ENCODE measurements at regions not wholly inside any gene's neighbourhood (a gene's known extent, or its start where the extent isn't known, plus 50 kb on each side); places are given as distances from the start of the nearest gene placed in this dataset.
"Not testable (repeated sequence)": the region's sequence is repeated elsewhere in the genome, so short reads cannot be mapped to it uniquely, and the experiment has no call there.

- no peak for DNase-seq (ENCODE audit: low read depth)
These were observed 102.6 kb upstream of the ZPLD1 start for GRCh38 chr3:102332205-102332604.

- no peak for DNase-seq (ENCODE audit: low read depth)
These were observed 101.9 kb upstream of the ZPLD1 start for GRCh38 chr3:102332934-102333333.

- no peak for DNase-seq (ENCODE audit: low read depth)
These were observed 98.7 kb upstream of the ZPLD1 start for GRCh38 chr3:102336130-102336529.

- no peak for DNase-seq (ENCODE audit: low read depth)
These were observed 95.1 kb upstream of the ZPLD1 start for GRCh38 chr3:102339671-102340070.

GRCh38 chr3:102346897-102347296 is 87.9 kb upstream of the ZPLD1 start:
- DNase-seq (ENCODE audit: low read depth) = no peak

- no peak for DNase-seq (ENCODE audit: low read depth)
These were observed 85.9 kb upstream of the ZPLD1 start for GRCh38 chr3:102348904-102349303.

- no peak for DNase-seq (ENCODE audit: low read depth)
These were observed 81.7 kb upstream of the ZPLD1 start for GRCh38 chr3:102353148-102353547.

GRCh38 chr3:102353805-102354204 is 81.0 kb upstream of the ZPLD1 start:
- DNase-seq (ENCODE audit: low read depth) = no peak

GRCh38 chr3:102354818-102355515 is 79.8 kb upstream of the ZPLD1 start:
- peak; percentile 10 for DNase-seq (ENCODE audit: low read depth)

GRCh38 chr3:102356506-102356905 is 78.3 kb upstream of the ZPLD1 start:
- no peak for DNase-seq (ENCODE audit: low read depth)

- not testable (repeated sequence) for DNase-seq (ENCODE audit: low read depth)
These were observed 77.5 kb upstream of the ZPLD1 start for GRCh38 chr3:102357313-102357712.

GRCh38 chr3:102360183-102360860 is 74.5 kb upstream of the ZPLD1 start:
- DNase-seq (ENCODE audit: low read depth) = no peak

- DNase-seq (ENCODE audit: low read depth) = no peak
These were observed 73.7 kb upstream of the ZPLD1 start for GRCh38 chr3:102361101-102361500.

- not testable (repeated sequence) for DNase-seq (ENCODE audit: low read depth)
These were observed 68.7 kb upstream of the ZPLD1 start for GRCh38 chr3:102366116-102366515.

GRCh38 chr3:102374863-102375634 is 59.8 kb upstream of the ZPLD1 start:
- no peak for DNase-seq (ENCODE audit: low read depth)

GRCh38 chr3:102378216-102378615 is 56.6 kb upstream of the ZPLD1 start:
- no peak for DNase-seq (ENCODE audit: low read depth)

GRCh38 chr3:102382201-102382600 is 52.6 kb upstream of the ZPLD1 start:
- not testable (repeated sequence) for DNase-seq (ENCODE audit: low read depth)

All from fibroblast of the conjunctiva (primary cell).